GM12878 (cell line): ENCODE measurements at regions not wholly inside any gene's neighbourhood (a gene's known extent, or its start where the extent isn't known, plus 50 kb on each side); places are given as distances from the start of the nearest gene placed in this dataset.

Source experiments
- CREM ChIP-seq: IDR thresholded peaks from 2 replicates; pipeline ENCODE4 v1.6.1; 2014; ENCODE audit warnings: antibody characterized with exemption, low read depth
- CTCF ChIP-seq, 3 experiments: IDR thresholded peaks in 2 of 3; conservative IDR thresholded peaks in 1 of 3; 2 replicates each; pipeline ENCODE4 v1.5.1; 2011; ENCODE audit warnings: low read depth in 3 of 3, low read length in 3 of 3, mild to moderate bottlenecking in 3 of 3, control low read depth in 2 of 3, moderate library complexity in 2 of 3, inconsistent platforms in 1 of 3, mixed read lengths in 1 of 3; ENCODE audit not compliant: control insufficient read depth in 2 of 3, insufficient read depth in 1 of 3; ENCODE audit errors: extremely low read depth in 1 of 3
- EP300 ChIP-seq, 2 experiments: fragments of 150-350 bp in 1 of 2; IDR thresholded peaks; 2 replicates each; pipeline ENCODE4 v1.6.1; 2011 to 2012; ENCODE audit warnings: low read depth in 2 of 2, low read length in 2 of 2, borderline replicate concordance in 1 of 2, improper control_type of control experiment in 1 of 2, inconsistent platforms in 1 of 2; ENCODE audit not compliant: control insufficient read depth in 1 of 2
- JUND ChIP-seq: IDR thresholded peaks from 2 replicates; pipeline ENCODE4 v1.6.1; 2012; ENCODE audit warnings: low read depth, mild to moderate bottlenecking, low read length, improper control_type of control experiment, moderate library complexity
- KDM1A ChIP-seq: fragments of 200-600 bp; sonication (generic); IDR thresholded peaks from 2 replicates; pipeline ENCODE4 v1.6.1; 2016; ENCODE audit warnings: borderline replicate concordance
- PAX5 ChIP-seq: IDR thresholded peaks from 2 replicates; pipeline ENCODE4 v1.6.1; 2011; ENCODE audit warnings: low read depth, low read length, borderline replicate concordance
- SUZ12 ChIP-seq: fragments of 200-600 bp; sonication (generic); IDR thresholded peaks from one replicate; pipeline ENCODE4 v1.6.1; 2018; ENCODE audit warnings: antibody characterized with exemption, mild to moderate bottlenecking; ENCODE audit not compliant: unreplicated experiment
- TF ChIP-seq, protein P1 (sequence below): fragments of 150-350 bp; IDR thresholded peaks from 2 replicates; pipeline ENCODE4 v1.6.1; 2016; ENCODE audit warnings: low read depth, low read length
- TF ChIP-seq, protein P2 (sequence below): fragments of 150-350 bp; IDR thresholded peaks from 2 replicates; pipeline ENCODE4 v1.6.1; 2014; ENCODE audit warnings: mild to moderate bottlenecking, low read depth, low read length
- TF ChIP-seq, protein P3 (sequence below): IDR thresholded peaks from 2 replicates; pipeline ENCODE4 v1.6.1; 2012; ENCODE audit warnings: low read depth, low read length, improper control_type of control experiment

DNA sequence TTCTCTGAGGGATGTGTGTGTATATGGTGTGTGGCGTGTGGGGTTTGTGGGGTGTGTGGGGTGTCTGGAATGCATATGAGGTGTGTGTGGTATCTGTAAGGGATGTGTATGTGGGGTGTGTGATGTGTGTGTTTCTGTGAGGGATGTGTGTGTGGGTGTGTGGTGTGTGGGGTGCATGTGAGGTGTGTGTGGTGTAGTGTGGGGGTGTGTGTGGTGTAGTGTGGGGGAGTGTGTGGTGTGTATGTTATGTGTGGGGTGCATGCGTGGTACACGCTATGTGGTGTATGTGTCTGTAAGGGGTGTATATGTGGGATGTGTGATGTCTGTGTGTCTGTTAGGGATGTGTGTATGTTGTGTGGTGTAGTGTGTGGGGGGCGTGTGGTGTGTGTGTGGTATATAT, 300.0 kb downstream of the FGF9 start:
- TF ChIP-seq, protein P1, sequence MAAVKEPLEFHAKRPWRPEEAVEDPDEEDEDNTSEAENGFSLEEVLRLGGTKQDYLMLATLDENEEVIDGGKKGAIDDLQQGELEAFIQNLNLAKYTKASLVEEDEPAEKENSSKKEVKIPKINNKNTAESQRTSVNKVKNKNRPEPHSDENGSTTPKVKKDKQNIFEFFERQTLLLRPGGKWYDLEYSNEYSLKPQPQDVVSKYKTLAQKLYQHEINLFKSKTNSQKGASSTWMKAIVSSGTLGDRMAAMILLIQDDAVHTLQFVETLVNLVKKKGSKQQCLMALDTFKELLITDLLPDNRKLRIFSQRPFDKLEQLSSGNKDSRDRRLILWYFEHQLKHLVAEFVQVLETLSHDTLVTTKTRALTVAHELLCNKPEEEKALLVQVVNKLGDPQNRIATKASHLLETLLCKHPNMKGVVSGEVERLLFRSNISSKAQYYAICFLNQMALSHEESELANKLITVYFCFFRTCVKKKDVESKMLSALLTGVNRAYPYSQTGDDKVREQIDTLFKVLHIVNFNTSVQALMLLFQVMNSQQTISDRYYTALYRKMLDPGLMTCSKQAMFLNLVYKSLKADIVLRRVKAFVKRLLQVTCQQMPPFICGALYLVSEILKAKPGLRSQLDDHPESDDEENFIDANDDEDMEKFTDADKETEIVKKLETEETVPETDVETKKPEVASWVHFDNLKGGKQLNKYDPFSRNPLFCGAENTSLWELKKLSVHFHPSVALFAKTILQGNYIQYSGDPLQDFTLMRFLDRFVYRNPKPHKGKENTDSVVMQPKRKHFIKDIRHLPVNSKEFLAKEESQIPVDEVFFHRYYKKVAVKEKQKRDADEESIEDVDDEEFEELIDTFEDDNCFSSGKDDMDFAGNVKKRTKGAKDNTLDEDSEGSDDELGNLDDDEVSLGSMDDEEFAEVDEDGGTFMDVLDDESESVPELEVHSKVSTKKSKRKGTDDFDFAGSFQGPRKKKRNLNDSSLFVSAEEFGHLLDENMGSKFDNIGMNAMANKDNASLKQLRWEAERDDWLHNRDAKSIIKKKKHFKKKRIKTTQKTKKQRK = no peak
- TF ChIP-seq SUZ12 (no peak), CTCF (IDR thresholded peaks at IDR 0.05 in 2 of 3, conservative IDR thresholded peaks at IDR 0.05 in 1 of 3; ENCODE audit: control insufficient read depth in 2 of 3, extremely low read depth in 1 of 3, insufficient read depth in 1 of 3, low read depth in 3 of 3, low read length in 3 of 3) (no peak), PAX5 (no peak), EP300 (IDR thresholded peaks at IDR 0.05; ENCODE audit: borderline replicate concordance in 1 of 2, control insufficient read depth in 1 of 2, low read depth in 2 of 2, low read length in 2 of 2) (no peak), CREM (no peak), JUND (no peak), KDM1A (no peak)
- TF ChIP-seq, protein P2, sequence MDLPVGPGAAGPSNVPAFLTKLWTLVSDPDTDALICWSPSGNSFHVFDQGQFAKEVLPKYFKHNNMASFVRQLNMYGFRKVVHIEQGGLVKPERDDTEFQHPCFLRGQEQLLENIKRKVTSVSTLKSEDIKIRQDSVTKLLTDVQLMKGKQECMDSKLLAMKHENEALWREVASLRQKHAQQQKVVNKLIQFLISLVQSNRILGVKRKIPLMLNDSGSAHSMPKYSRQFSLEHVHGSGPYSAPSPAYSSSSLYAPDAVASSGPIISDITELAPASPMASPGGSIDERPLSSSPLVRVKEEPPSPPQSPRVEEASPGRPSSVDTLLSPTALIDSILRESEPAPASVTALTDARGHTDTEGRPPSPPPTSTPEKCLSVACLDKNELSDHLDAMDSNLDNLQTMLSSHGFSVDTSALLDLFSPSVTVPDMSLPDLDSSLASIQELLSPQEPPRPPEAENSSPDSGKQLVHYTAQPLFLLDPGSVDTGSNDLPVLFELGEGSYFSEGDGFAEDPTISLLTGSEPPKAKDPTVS = no peak
- TF ChIP-seq, protein P3, sequence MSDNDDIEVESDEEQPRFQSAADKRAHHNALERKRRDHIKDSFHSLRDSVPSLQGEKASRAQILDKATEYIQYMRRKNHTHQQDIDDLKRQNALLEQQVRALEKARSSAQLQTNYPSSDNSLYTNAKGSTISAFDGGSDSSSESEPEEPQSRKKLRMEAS = no peak
